ENCODE measurements at regions not wholly inside any gene's neighbourhood (a gene's known extent, or its start where the extent isn't known, plus 50 kb on each side); places are given as distances from the start of the nearest gene placed in this dataset.
"Not testable (repeated sequence)": the region's sequence is repeated elsewhere in the genome, so short reads cannot be mapped to it uniquely, and the experiment has no call there.

DNA sequence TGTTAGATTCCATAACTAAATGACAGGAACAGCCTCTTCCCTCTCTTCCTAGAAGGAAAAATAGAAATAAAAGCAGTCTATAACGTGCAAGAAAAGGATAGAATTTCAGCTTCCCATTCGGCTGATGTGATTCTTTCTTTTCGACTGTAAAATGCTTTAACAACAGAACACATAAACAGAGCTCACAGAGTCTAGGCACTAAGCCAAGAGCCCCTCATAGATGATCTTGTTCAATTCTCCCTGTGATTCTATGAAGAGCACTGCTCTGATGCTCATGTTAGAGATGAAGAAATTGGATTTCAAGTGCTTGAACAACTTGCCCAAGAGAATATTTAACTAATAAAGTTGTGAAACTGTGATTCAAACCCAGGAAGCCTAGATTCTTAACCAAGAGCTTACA, 232.7 kb downstream of the RPAP3 start:
- no peak for DNase-seq (ENCODE audit: low read depth)
- TF ChIP-seq, protein P1, sequence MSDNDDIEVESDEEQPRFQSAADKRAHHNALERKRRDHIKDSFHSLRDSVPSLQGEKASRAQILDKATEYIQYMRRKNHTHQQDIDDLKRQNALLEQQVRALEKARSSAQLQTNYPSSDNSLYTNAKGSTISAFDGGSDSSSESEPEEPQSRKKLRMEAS (IDR thresholded peaks at IDR 0.05; ENCODE audit: low read depth, low read length) = no peak
- TF ChIP-seq, protein P2, sequence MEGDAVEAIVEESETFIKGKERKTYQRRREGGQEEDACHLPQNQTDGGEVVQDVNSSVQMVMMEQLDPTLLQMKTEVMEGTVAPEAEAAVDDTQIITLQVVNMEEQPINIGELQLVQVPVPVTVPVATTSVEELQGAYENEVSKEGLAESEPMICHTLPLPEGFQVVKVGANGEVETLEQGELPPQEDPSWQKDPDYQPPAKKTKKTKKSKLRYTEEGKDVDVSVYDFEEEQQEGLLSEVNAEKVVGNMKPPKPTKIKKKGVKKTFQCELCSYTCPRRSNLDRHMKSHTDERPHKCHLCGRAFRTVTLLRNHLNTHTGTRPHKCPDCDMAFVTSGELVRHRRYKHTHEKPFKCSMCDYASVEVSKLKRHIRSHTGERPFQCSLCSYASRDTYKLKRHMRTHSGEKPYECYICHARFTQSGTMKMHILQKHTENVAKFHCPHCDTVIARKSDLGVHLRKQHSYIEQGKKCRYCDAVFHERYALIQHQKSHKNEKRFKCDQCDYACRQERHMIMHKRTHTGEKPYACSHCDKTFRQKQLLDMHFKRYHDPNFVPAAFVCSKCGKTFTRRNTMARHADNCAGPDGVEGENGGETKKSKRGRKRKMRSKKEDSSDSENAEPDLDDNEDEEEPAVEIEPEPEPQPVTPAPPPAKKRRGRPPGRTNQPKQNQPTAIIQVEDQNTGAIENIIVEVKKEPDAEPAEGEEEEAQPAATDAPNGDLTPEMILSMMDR (IDR thresholded peaks at IDR 0.05; ENCODE audit: low read depth, low read length) = no peak
- no peak for TF ChIP-seq POLR2A (IDR thresholded peaks at IDR 0.05; ENCODE audit: extremely low read depth, insufficient read length)
- TF ChIP-seq MYC (IDR thresholded peaks at IDR 0.05; ENCODE audit: low read depth, low read length) = no peak
- no peak overlapping the region for H3K4me3 ChIP-seq (ENCODE audit: low read depth, low read length)

DNA sequence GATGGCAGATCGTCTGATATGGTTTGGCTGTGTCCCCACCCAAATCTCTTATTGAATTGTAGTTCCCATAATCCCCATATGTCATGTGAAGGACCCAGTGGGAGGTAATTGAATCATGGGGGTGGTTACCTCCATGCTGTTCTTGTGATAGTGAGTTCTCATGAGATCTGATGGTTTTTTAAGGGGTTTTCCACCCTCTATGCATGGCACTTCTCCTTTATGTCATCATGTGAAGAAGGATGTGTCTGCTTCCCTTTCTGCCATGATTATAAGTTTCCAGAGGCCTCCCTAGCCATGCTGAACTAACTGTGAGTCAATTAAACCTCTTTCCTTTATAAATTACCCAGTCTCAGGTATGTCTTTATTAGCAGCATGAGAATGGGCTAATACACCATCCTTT, 235.5 kb downstream of the RPAP3 start:
- not testable (repeated sequence) for DNase-seq (ENCODE audit: low read depth); H3K4me3 ChIP-seq (ENCODE audit: low read depth, low read length)

DNA sequence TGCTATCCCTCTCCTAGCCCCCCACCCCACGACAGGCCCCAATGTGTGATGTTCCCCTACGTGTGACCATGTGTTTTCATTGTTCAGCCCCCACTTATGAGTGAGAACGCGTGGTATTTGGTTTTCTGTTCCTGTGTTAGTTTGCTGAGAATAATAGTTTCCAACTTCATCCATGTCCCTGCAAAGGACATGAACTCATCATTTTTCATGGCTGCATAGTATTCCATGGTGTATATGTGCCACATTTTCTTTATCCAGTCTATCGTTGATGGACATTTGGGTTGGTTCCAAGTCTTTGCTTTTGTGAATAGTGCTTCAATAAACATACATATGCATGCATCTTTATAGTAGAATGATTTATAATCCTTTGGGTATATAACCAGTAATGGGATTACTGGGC, 241.9 kb downstream of the RPAP3 start:
- DNase-seq (ENCODE audit: low read depth); H3K4me3 ChIP-seq (ENCODE audit: low read depth, low read length): not testable (repeated sequence)

DNA sequence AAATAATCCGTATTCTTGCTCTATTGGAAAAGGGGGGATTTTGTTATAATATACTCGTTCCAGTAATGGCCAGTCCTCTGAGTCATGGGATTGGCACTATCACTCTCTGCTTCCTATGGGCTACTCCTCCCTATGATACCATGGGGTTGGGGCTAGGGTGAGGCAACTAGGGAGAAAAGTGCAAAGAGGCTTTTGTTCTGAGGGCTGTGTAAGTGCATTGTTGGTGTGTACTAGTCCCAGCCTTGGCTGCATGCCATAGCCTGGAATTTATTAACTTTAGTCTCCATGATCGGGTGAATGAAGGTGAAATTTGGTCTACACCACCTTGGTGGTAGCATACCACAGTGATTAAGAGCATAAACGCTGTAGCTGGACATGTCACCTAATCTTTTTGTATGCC, 247.6 kb downstream of the RPAP3 start:
- H3K4me3 ChIP-seq (ENCODE audit: low read depth, low read length) = no peak overlapping the region

DNA sequence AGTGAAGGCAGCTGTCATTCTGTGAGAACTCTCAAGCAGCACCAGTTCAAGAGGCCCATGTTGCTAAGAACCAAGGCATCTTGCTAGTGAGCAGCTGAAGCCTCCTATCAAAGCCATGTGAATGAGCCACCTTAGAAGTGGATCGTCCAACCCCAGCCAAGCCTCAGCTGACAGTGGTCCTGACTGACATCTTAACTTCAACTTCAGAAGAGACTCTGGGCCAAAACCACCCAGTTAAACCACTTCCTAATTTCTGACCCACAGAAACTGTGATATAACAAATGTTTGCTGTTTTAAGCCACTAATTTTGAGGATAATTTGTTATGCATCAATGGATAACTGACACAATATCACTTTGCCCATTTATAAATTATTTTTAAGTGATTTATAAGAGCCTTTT, 256.0 kb downstream of the RPAP3 start:
- no peak for TF ChIP-seq MYC (IDR thresholded peaks at IDR 0.05; ENCODE audit: low read depth, low read length)
- TF ChIP-seq, protein P1 (IDR thresholded peaks at IDR 0.05; ENCODE audit: low read depth, low read length) = no peak
- TF ChIP-seq, protein P2 (IDR thresholded peaks at IDR 0.05; ENCODE audit: low read depth, low read length) = no peak
- no peak for TF ChIP-seq POLR2A (IDR thresholded peaks at IDR 0.05; ENCODE audit: extremely low read depth, insufficient read length)
- no peak overlapping the region for H3K4me3 ChIP-seq (ENCODE audit: low read depth, low read length)
- DNase-seq (ENCODE audit: low read depth) = no peak

More for the DNA sequence above, 247.6 kb downstream of the RPAP3 start:
- no peak for TF ChIP-seq MYC (IDR thresholded peaks at IDR 0.05; ENCODE audit: low read depth, low read length)
- TF ChIP-seq, protein P1 (IDR thresholded peaks at IDR 0.05; ENCODE audit: low read depth, low read length) = no peak
- TF ChIP-seq, protein P2 (IDR thresholded peaks at IDR 0.05; ENCODE audit: low read depth, low read length) = no peak
- no peak for TF ChIP-seq POLR2A (IDR thresholded peaks at IDR 0.05; ENCODE audit: extremely low read depth, insufficient read length)
- no peak for DNase-seq (ENCODE audit: low read depth)

DNA sequence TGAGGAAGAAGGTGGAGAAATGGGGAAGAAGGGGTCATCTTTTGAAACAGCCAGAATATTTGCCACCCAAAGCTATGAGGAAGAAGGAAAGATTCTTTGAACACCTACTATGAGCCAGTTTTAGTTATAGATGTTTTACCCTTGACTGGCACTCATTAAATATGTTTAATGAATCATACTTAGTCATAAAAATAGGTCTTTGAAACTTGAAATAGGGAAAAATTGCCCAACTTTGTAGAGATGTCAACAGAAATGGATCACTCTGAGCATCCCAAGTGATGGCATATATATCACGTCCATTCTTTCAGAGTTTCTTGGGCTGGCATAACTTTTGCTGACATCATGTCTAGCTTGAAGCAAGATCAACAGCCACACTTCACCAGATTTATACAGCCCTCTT, 263.5 kb downstream of the RPAP3 start:
- no peak for DNase-seq (ENCODE audit: low read depth)
- H3K4me3 ChIP-seq (ENCODE audit: low read depth, low read length) = no peak overlapping the region
- TF ChIP-seq POLR2A (IDR thresholded peaks at IDR 0.05; ENCODE audit: extremely low read depth, insufficient read length) = no peak
- TF ChIP-seq, protein P1 (IDR thresholded peaks at IDR 0.05; ENCODE audit: low read depth, low read length) = no peak
- TF ChIP-seq MYC (IDR thresholded peaks at IDR 0.05; ENCODE audit: low read depth, low read length) = no peak
- TF ChIP-seq, protein P2 (IDR thresholded peaks at IDR 0.05; ENCODE audit: low read depth, low read length) = no peak

DNA sequence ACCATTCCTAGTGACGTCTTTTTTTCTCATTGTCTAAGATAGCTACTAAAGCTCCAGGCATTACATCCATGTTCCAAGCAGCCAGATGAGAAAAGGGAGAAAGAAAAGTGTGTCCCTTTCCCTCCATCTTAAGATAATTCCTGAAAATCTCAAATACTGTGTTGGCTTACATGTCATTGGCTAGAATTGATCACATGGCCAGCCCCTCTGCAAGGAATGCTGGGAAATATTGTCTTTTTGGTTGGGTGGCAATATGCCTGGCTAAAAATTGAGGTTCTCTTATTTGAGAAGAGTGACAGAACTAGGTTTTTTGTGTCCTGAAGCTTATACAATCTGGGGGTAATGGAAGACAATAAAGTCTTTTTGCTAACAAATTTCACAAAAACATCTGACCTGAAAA, 264.3 kb downstream of the RPAP3 start:
- no peak overlapping the region for H3K4me3 ChIP-seq (ENCODE audit: low read depth, low read length)
- TF ChIP-seq POLR2A (IDR thresholded peaks at IDR 0.05; ENCODE audit: extremely low read depth, insufficient read length) = no peak
- DNase-seq (ENCODE audit: low read depth) = no peak

DNA sequence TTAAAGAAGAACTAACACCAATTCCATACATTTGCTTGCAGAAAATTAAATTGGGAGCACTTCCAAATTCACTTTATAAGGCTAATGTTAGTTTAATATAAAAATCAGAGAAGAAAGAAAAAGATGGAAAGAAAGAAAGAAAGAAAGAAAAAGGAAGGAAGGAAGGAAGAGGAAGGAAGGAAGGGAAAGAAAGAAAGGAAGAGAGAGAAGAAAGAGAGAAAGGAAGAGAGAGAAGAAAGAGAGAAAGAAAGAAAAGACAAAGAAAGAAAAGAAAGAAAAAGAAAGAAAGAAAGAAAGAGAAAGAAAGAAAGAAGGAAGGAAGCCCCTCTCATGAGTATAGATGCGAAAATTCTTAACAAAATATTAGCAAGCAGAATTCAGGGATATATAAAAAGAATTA, 267.7 kb downstream of the RPAP3 start:
- no peak for DNase-seq (ENCODE audit: low read depth)
- TF ChIP-seq, protein P1 (IDR thresholded peaks at IDR 0.05; ENCODE audit: low read depth, low read length) = no peak
- no peak overlapping the region for H3K4me3 ChIP-seq (ENCODE audit: low read depth, low read length)

All from NB4 (cell line).